ENCODE measurements at regions not wholly inside any gene's neighbourhood (a gene's known extent, or its start where the extent isn't known, plus 50 kb on each side); places are given as distances from the start of the nearest gene placed in this dataset.

DNA sequence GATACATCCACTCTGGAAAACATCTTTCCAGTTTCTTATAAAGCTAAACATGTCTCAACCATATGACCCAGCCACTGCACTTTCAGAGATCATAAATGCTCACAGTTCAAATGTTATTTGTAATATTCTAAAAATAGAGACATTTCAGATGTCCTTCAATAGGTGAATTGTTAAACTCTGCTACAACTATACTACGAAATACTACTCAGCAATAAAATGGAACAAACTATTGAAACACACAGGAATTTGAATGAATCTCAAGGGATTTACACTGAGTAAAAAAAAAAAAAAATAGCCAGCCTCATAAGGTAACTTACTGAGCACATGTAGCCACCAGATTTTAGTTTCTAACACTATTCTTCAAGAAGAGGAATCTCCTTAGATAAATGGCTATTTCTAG, 253.9 kb downstream of the PCDH18 start:
- no peak for TF ChIP-seq PATZ1 (CRISPR knock-in tag; IDR thresholded peaks at IDR 0.05; ENCODE audit: borderline replicate concordance)
- no peak for TF ChIP-seq ZFP30 (CRISPR knock-in tag; IDR thresholded peaks at IDR 0.05)
- no peak for TF ChIP-seq BACH2 (CRISPR knock-in tag; IDR thresholded peaks at IDR 0.05; ENCODE audit: borderline replicate concordance)
- no peak for TF ChIP-seq ZFP3 (CRISPR knock-in tag; IDR thresholded peaks at IDR 0.05)
- TF ChIP-seq ZNF70 (CRISPR knock-in tag; IDR thresholded peaks at IDR 0.05), result no peak
- no peak for TF ChIP-seq CSDC2 (CRISPR knock-in tag; IDR thresholded peaks at IDR 0.05)
- no peak for TF ChIP-seq ZNF8 (CRISPR knock-in tag; IDR thresholded peaks at IDR 0.05)
- no peak for TF ChIP-seq ZC3H10 (CRISPR knock-in tag; IDR thresholded peaks at IDR 0.05)
- TF ChIP-seq TOX (CRISPR knock-in tag; IDR thresholded peaks at IDR 0.05; ENCODE audit: borderline replicate concordance), result no peak
- TF ChIP-seq, protein P1, sequence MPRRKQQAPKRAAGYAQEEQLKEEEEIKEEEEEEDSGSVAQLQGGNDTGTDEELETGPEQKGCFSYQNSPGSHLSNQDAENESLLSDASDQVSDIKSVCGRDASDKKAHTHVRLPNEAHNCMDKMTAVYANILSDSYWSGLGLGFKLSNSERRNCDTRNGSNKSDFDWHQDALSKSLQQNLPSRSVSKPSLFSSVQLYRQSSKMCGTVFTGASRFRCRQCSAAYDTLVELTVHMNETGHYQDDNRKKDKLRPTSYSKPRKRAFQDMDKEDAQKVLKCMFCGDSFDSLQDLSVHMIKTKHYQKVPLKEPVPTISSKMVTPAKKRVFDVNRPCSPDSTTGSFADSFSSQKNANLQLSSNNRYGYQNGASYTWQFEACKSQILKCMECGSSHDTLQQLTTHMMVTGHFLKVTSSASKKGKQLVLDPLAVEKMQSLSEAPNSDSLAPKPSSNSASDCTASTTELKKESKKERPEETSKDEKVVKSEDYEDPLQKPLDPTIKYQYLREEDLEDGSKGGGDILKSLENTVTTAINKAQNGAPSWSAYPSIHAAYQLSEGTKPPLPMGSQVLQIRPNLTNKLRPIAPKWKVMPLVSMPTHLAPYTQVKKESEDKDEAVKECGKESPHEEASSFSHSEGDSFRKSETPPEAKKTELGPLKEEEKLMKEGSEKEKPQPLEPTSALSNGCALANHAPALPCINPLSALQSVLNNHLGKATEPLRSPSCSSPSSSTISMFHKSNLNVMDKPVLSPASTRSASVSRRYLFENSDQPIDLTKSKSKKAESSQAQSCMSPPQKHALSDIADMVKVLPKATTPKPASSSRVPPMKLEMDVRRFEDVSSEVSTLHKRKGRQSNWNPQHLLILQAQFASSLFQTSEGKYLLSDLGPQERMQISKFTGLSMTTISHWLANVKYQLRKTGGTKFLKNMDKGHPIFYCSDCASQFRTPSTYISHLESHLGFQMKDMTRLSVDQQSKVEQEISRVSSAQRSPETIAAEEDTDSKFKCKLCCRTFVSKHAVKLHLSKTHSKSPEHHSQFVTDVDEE (CRISPR knock-in tag; IDR thresholded peaks at IDR 0.05), result no peak
- no peak for TF ChIP-seq ARNTL (CRISPR knock-in tag; IDR thresholded peaks at IDR 0.05; ENCODE audit: borderline replicate concordance, low read depth)
- no peak for TF ChIP-seq ESRRG (CRISPR knock-in tag; IDR thresholded peaks at IDR 0.05)

Data from SK-N-SH treated with all-trans-retinoic acid at 6 μM for 48 hours (cell line).